ENCODE measurements at regions not wholly inside any gene's neighbourhood (a gene's known extent, or its start where the extent isn't known, plus 50 kb on each side); places are given as distances from the start of the nearest gene placed in this dataset.

DNA sequence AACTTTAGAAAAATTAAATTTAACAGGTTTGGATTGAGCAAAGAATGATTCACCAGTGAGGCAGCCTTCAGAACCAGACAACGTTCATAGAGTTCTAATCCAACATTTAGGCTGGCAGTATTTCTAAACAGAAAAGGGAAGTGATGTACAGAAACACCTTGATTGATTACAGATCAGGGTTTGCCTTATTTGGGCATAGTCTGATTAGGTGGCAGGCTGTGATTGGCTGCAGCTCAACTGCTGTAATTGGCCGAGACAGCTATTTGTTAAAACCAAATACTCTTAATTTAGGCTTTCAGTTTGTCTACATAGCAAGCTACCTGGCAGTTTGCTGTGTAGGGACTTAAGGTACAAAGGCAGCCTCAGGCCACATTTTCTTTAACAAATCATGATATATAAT lies 802.5 kb downstream of the IPMK start:
- TF ChIP-seq, protein P1, sequence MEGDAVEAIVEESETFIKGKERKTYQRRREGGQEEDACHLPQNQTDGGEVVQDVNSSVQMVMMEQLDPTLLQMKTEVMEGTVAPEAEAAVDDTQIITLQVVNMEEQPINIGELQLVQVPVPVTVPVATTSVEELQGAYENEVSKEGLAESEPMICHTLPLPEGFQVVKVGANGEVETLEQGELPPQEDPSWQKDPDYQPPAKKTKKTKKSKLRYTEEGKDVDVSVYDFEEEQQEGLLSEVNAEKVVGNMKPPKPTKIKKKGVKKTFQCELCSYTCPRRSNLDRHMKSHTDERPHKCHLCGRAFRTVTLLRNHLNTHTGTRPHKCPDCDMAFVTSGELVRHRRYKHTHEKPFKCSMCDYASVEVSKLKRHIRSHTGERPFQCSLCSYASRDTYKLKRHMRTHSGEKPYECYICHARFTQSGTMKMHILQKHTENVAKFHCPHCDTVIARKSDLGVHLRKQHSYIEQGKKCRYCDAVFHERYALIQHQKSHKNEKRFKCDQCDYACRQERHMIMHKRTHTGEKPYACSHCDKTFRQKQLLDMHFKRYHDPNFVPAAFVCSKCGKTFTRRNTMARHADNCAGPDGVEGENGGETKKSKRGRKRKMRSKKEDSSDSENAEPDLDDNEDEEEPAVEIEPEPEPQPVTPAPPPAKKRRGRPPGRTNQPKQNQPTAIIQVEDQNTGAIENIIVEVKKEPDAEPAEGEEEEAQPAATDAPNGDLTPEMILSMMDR (IDR thresholded peaks at IDR 0.05), result no peak
- TF ChIP-seq POLR2A (IDR thresholded peaks at IDR 0.05), result no peak

Measured in esophagus squamous epithelium (tissue), 4 donors.